GM12878 (cell line): ENCODE measurements at regions not wholly inside any gene's neighbourhood (a gene's known extent, or its start where the extent isn't known, plus 50 kb on each side); places are given as distances from the start of the nearest gene placed in this dataset.
A peak's percentile ranks its signal among the peaks of the same experiment; 100 is the strongest.

Experiments used
- ATAC-seq: fragments of 200-7000 bp; cut with Tn5 transposase; 3 replicates; pipeline ENCODE4 v1.9.1; 2020; ENCODE audit warnings: mild to moderate bottlenecking, moderate library complexity
- BruUV-seq: library from RNA; stranded (reverse); fragments of 400-500 nt; replicated peaks from 2 replicates; lab custom pipeline; 2021; lab: Mats Ljungman, UMichigan
- CTCF ChIA-PET: fragments of 300-600 bp; sonication (Branson Sonifier 250); formaldehyde crosslinking; extraction: SDS; loops from one replicate; lab custom pipeline; 2021; ENCODE audit warnings: inconsistent platforms; lab: Yijun Ruan, JAX
- POLR2A ChIA-PET: fragments of 350-600 bp; formaldehyde crosslinking; extraction: SDS; loops from one replicate; lab custom pipeline; 2021; ENCODE audit warnings: inconsistent platforms; lab: Charles Lee
- RAD21 ChIA-PET: fragments of 300-600 bp; sonication (Branson Sonifier 250); formaldehyde crosslinking; loops from one replicate; lab custom pipeline; 2023; ENCODE audit warnings: antibody characterized with exemption; ENCODE audit not compliant: unreplicated experiment; lab: Charles Lee
- SMC1A ChIA-PET: fragments of 300-600 bp; sonication (Branson Sonifier 250); formaldehyde crosslinking; loops from one replicate; lab custom pipeline; 2023; ENCODE audit not compliant: unreplicated experiment, uncharacterized antibody; lab: Charles Lee
- DNase-seq: peaks from one replicate; pipeline ENCODE4 v3.0.0-alpha.2; 2011; ENCODE audit warnings: low read depth, low spot score
- FAIRE-seq: peaks from 3 replicates; lab custom pipeline; 2011; peaks lifted over from hg19 to GRCh38; lab: Jason Lieb, UNC
- H2AFZ ChIP-seq: 2 replicates; pipeline ENCODE4 v1.6.0; 2011; ENCODE audit warnings: low read depth, low read length, control low read depth; ENCODE audit not compliant: control insufficient read depth
- H3K27ac ChIP-seq: 2 replicates; pipeline ENCODE4 v1.5.1; 2011; ENCODE audit warnings: control low read depth; ENCODE audit not compliant: control insufficient read depth, insufficient read depth
- H3K27me3 ChIP-seq, 2 experiments: replicated peaks in 1 of 2; 2 replicates each; pipeline versions ENCODE4 v1.6.0 to v1.6.1; 2011; ENCODE audit warnings: low read length in 1 of 2; ENCODE audit not compliant: control insufficient read depth in 2 of 2, insufficient read depth in 2 of 2
- H3K36me3 ChIP-seq, 2 experiments: 2 replicates each; pipeline ENCODE4 v1.5.1; 2011; ENCODE audit warnings: low read length in 1 of 2; ENCODE audit not compliant: control insufficient read depth in 2 of 2, insufficient read depth in 2 of 2
- H3K4me1 ChIP-seq: 2 replicates; pipeline ENCODE4 v1.6.1; 2011; ENCODE audit warnings: mild to moderate bottlenecking, low read length, moderate library complexity, mixed read lengths; ENCODE audit not compliant: control insufficient read depth, insufficient read depth
- H3K4me2 ChIP-seq: 2 replicates; pipeline ENCODE4 v1.6.0; 2011; ENCODE audit warnings: control low read depth; ENCODE audit not compliant: control insufficient read depth, insufficient read depth
- H3K4me3 ChIP-seq: fragments of 200-600 bp; sonication (generic); 2 replicates; pipeline ENCODE4 v1.5.1; 2016
- H3K79me2 ChIP-seq: 2 replicates; pipeline ENCODE4 v1.6.0; 2011; ENCODE audit warnings: low read length; ENCODE audit not compliant: control insufficient read depth, insufficient read depth
- H3K9ac ChIP-seq: 2 replicates; pipeline ENCODE4 v1.8.0; 2011; ENCODE audit warnings: low read length, control low read depth, mixed read lengths; ENCODE audit not compliant: control insufficient read depth, insufficient read depth
- H3K9me3 ChIP-seq: replicated peaks from 3 replicates; pipeline ENCODE4 v1.5.1; 2011; ENCODE audit warnings: mild to moderate bottlenecking, low read length; ENCODE audit not compliant: control insufficient read depth, insufficient read depth
- H4K20me1 ChIP-seq: 2 replicates; pipeline ENCODE4 v1.6.0; 2011; ENCODE audit not compliant: control insufficient read depth, insufficient read depth
- ATF2 ChIP-seq: IDR thresholded peaks from 2 replicates; pipeline ENCODE4 v1.6.1; 2012; ENCODE audit warnings: low read length, inconsistent platforms
- CBFB ChIP-seq: IDR thresholded peaks from 2 replicates; pipeline ENCODE4 v1.6.1; 2016; ENCODE audit warnings: antibody characterized with exemption, low read depth
- CBX5 ChIP-seq: sonication (generic); IDR thresholded peaks from 2 replicates; pipeline ENCODE4 v1.6.1; 2016; ENCODE audit warnings: low read depth, moderate library complexity, mild to moderate bottlenecking, inconsistent platforms
- CREB1 ChIP-seq: IDR thresholded peaks from 2 replicates; pipeline ENCODE4 v1.6.1; 2012; ENCODE audit warnings: low read depth, mild to moderate bottlenecking, inconsistent platforms
- EED ChIP-seq: sonication (generic); IDR thresholded peaks from 2 replicates; pipeline ENCODE4 v1.6.1; 2016; ENCODE audit warnings: antibody characterized with exemption, low read depth
- HDAC6 ChIP-seq: fragments of 200-600 bp; sonication (generic); IDR thresholded peaks from one replicate; pipeline ENCODE4 v1.8.0; 2017; ENCODE audit warnings: antibody characterized with exemption; ENCODE audit not compliant: unreplicated experiment
- IKZF2 ChIP-seq, 2 experiments: fragments of 450-650 bp; IDR thresholded peaks; 2 replicates each; pipeline ENCODE4 v1.6.1; 2017; ENCODE audit warnings: mild to moderate bottlenecking in 2 of 2, moderate library complexity in 2 of 2
- JUNB ChIP-seq: IDR thresholded peaks from 2 replicates; pipeline ENCODE4 v1.6.1; 2016; ENCODE audit warnings: antibody characterized with exemption, mild to moderate bottlenecking
- JUND ChIP-seq: IDR thresholded peaks from 2 replicates; pipeline ENCODE4 v1.6.1; 2012; ENCODE audit warnings: low read depth, mild to moderate bottlenecking, low read length, improper control_type of control experiment, moderate library complexity
- MEF2A ChIP-seq: IDR thresholded peaks from 2 replicates; pipeline ENCODE4 v1.6.1; 2011; ENCODE audit warnings: low read depth, mild to moderate bottlenecking, low read length, moderate library complexity; ENCODE audit not compliant: insufficient read depth
- MLLT1 ChIP-seq: fragments of 450-650 bp; IDR thresholded peaks from 2 replicates; pipeline ENCODE4 v1.6.1; 2016; ENCODE audit warnings: mild to moderate bottlenecking
- MTA2 ChIP-seq: fragments of 450-650 bp; IDR thresholded peaks from 2 replicates; pipeline ENCODE4 v1.6.1; 2016; ENCODE audit warnings: low read depth, mild to moderate bottlenecking, moderate library complexity
- MTA3 ChIP-seq: IDR thresholded peaks from 2 replicates; pipeline ENCODE4 v1.6.1; 2012; ENCODE audit warnings: low read length, inconsistent platforms, borderline replicate concordance
- NR2F1 ChIP-seq: fragments of 450-650 bp; conservative IDR thresholded peaks from 2 replicates; pipeline ENCODE4 v1.6.1; 2017; ENCODE audit warnings: mild to moderate bottlenecking
- PKNOX1 ChIP-seq: fragments of 450-650 bp; IDR thresholded peaks from 2 replicates; pipeline ENCODE4 v1.6.1; 2016; ENCODE audit warnings: mild to moderate bottlenecking
- POLR2A ChIP-seq: IDR thresholded peaks from 2 replicates; pipeline ENCODE4 v1.6.1; 2011; ENCODE audit warnings: low read depth, mild to moderate bottlenecking, low read length
- POU2F2 ChIP-seq: IDR thresholded peaks from 3 replicates; pipeline ENCODE4 v1.6.1; 2011; ENCODE audit warnings: low read depth, mild to moderate bottlenecking, low read length, borderline replicate concordance
- RELB ChIP-seq: fragments of 450-650 bp; IDR thresholded peaks from 2 replicates; pipeline ENCODE4 v1.6.1; 2017; ENCODE audit warnings: low read depth, mild to moderate bottlenecking, moderate library complexity
- TCF7 ChIP-seq: IDR thresholded peaks from 2 replicates; pipeline ENCODE4 v1.6.1; 2014; ENCODE audit warnings: antibody characterized with exemption, borderline replicate concordance
- WGBS: methylation state at CpG from one replicate; pipeline ENCODE4 v1.1.6; 2016; ENCODE audit warnings: low lambda C conversion rate; ENCODE audit not compliant: insufficient replicate concordance, insufficient coverage; ENCODE audit errors: missing lambda C conversion rate; 5-methylcytosine and 5-hydroxymethylcytosine counted together
- in situ Hi-C: fragments of 300-500 bp; cut with MboI; formaldehyde crosslinking; loops from 9 replicates; pipeline ENCODE4 v1.14.3; 2018; ENCODE audit warnings: mixed read lengths
- intact Hi-C: fragments of 100-400 bp; cut with micrococcal nuclease; formaldehyde crosslinking; loops from one replicate; pipeline ENCODE4 v1.14.2; 2022; ENCODE audit not compliant: unreplicated experiment

GRCh38 chr6:139940741-139941729, 566.6 kb upstream of the CITED2 start:
- Histone ChIP-seq H3K4me2 (peak overlapping the region; percentile 59; the same call in 1 of the 2 replicates), H3K9ac (no peak overlapping the region), H3K27me3 (no peaks in the 10 kb centered on the region), H3K4me3 (no peak overlapping the region), H3K36me3 (no peaks in the 10 kb centered on the region), H3K27ac (no peak overlapping the region), H3K9me3 (no peaks in the 10 kb centered on the region; the same call in 2 of the 3 replicates), H3K4me1 (peaks cover 6% of the 10 kb centered on the region; the same call in 1 of the 2 replicates), H3K79me2 (no peaks in the 10 kb centered on the region), H2AFZ (peak overlapping the region; percentile 47), H4K20me1 (no peaks in the 10 kb centered on the region)
- peak; percentile 17 for DNase-seq
- ChIA-PET SMC1A (interaction anchor here (1.3 to 3.1 kb wide), 7 partner anchors 11 to 610 kb away, joined by 3 to 20 read pairs (median 5); no protein-coding TSS in a partner anchor), CTCF (interaction anchor here (1.1 to 2.5 kb wide), 2 partner anchors 11 to 50 kb away, joined by 3 to 10 read pairs; no protein-coding TSS in a partner anchor), POLR2A (no interaction called here), RAD21 (interaction anchor here (1.6 kb wide), 1 partner anchor 37 kb away, joined by 7 read pairs; no protein-coding TSS in a partner anchor)
- no peak for FAIRE-seq
- in situ Hi-C loops, result no loop called here
- WGBS, result 25% methylated on average over 8 of the region's 8 CpGs
- intact Hi-C loops, result no loop called here
- no TSS peak for BruUV-seq
- ATAC-seq, result peak; percentile 95
- TF ChIP-seq CBX5, result 0 out of 2 replicates have a peak, but pooled peaks have one; percentile 25
- TF ChIP-seq ATF2, result 0 out of 2 replicates have a peak, but pooled peaks have one; percentile 17
- peak; percentile 66 to 73 for TF ChIP-seq IKZF2 (IDR thresholded peaks at IDR 0.05)
- no peak for TF ChIP-seq CREB1
- TF ChIP-seq PKNOX1, result no peak
- TF ChIP-seq RELB, result peak; percentile 63; the same call in 1 of the 2 replicates
- 0 out of 2 replicates have a peak, but pooled peaks have one; percentile 24 for TF ChIP-seq MTA2
- TF ChIP-seq HDAC6, result no peak
- TF ChIP-seq MTA3, result no peak
- TF ChIP-seq JUND, result no peak
- TF ChIP-seq POLR2A, result no peak
- TF ChIP-seq JUNB, result no peak
- TF ChIP-seq POU2F2, result peak; percentile 71; the same call in 2 of the 3 replicates
- no peak for TF ChIP-seq CBFB
- 0 out of 2 replicates have a peak, but pooled peaks have one; percentile 19 for TF ChIP-seq EED
- TF ChIP-seq MEF2A, result 0 out of 2 replicates have a peak, but pooled peaks have one; percentile 39
- TF ChIP-seq TCF7, result no peak
- TF ChIP-seq MLLT1, result no peak
- TF ChIP-seq NR2F1, result no peak
